NCI-H524 (cell line): ENCODE measurements at regions not wholly inside any gene's neighbourhood (a gene's known extent, or its start where the extent isn't known, plus 50 kb on each side); places are given as distances from the start of the nearest gene placed in this dataset.

Source experiments
- DNase-seq, 2 experiments: peaks; one replicate each; lab custom pipeline; 2025; lab: John Stamatoyannopoulos, UW

DNA sequence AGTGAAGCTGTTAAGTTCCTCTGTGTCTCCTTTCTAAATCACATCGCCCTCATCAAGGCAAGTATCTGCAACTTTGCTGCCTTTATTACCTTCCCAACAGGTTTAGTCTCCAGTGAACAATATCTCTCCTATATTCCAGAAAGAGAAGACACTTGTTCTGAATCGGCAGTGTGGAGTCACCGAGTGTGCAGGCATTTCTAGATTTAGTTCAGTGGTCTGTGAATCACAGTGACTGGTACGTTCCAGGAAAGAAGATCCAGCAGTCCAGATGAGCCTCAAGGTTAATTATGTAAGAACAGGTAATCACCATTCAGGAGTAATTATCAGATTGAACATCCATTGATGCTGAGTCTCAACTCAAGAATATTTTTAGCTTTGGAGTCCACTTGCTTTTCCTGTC is 497.0 kb downstream of the FOXO1 start:
- DNase-seq = no peak

DNA sequence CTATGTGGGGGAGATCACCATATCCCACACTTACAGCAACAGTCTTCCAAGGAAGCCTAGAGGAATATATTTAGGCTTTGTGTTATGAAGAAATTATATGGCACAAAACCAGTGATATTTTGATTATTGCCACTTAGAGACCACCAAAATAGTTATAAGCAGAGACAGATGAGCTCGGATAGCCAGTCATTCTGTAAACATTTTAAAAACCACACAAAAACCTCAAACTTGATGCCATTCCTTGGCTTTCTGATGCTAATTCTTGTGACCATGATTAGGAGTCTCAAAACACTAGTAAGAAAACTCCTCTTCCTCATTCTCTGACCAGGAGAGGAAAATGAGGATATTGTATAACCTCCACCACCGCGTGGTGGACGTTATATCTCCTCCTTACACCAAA is 496.4 kb downstream of the FOXO1 start:
- DNase-seq = no peak

DNA sequence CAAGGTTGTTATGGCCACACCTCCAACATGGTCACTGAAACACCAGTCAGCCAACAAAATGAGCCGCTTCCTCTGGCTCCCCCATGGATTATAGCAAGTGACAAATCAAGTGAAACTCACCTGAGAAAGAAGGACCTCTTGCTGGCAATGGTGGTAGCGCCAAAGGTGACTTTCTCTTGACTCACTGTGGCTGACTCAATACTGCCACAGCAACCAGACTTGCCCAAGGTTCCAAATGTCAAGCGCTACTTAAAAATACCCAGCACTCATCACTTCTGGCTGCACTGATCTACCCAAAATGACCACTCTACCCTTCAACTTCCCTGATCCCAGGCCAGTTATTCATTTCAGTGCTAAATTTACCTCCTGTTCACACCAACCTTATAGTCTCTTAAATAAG is 495.5 kb downstream of the FOXO1 start:
- DNase-seq = no peak

DNA sequence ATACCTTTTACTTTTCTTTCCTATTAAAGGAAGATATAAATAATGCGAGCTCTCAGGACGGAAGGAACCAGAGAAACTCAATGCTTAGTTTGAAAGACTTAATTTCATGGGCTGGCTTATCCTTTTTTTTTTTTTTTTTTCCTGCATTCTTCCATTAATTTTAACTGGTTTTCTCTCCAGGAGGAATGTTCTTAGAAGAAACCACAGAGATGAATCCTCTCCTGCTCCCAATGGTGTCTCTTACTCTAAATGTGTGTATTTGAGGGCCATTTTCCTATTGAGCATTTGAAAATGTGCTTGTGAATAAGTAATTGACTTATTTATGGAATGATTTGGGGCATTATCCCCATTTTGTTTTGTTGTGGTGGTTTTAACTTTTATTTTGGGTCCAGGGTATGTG is 494.9 kb downstream of the FOXO1 start:
- no peak for DNase-seq

DNA sequence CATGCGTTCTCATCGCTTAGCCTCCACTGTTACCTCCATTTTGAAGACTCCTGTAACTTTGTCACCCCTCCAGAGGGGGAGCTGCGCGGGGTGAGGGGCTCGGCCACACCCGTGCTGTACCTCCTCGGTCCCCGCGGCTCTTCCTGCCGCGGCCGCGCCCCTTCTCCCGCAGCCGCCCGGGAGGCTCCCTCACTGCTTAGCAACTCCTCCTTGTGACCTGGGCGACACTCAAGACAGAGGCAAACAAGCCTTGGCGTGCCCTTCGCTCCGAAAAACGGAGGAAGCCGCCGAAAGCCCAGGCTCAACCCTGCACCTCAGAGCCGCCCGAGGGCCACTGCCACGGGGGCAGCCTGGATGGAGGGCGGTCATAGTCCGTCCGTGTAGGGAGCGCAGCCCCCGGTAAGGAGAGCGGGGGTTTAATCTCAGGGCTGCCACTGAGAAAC is 494.3 kb downstream of the FOXO1 start:
- DNase-seq = no peak

DNA sequence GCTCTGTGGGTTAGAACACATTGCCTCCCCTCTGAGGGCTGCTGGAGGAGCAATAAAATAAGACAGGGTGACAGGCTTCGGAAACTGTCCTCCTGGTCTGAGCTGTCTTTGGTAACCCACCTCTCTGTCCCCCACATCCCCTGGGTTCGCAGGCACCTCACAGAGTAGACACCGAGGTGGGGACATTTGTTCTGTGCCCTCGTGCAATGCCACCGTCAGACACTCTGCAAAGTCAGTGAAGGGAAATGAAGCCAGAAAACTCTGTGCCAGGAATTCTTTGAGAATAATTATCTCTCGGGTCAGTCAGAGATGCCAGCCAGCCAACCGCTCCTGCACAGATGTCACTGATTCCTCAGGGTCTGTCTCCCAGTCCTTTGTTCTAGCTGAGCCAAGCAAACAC is 493.6 kb downstream of the FOXO1 start:
- peak in 1 of 2 experiments; percentile 31 for DNase-seq

DNA sequence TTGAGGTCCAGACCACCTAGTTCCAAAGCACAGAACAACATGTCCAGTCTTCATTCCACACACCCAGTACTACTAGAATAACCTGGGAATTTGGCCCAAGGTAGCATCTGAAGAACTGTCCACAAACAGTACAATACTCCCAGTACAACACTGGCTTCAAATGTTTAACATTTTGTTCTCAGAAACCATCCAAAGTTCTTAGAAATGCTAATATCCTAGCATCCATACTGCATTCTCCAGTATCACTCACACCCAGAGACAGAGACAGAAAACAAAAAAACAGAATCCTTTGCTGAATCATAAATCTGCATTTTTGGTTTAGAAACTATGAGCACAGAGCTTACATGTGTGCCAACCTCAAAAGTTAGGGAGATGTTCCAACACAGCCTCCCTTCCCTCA is 490.8 kb downstream of the FOXO1 start:
- no peak for DNase-seq

DNA sequence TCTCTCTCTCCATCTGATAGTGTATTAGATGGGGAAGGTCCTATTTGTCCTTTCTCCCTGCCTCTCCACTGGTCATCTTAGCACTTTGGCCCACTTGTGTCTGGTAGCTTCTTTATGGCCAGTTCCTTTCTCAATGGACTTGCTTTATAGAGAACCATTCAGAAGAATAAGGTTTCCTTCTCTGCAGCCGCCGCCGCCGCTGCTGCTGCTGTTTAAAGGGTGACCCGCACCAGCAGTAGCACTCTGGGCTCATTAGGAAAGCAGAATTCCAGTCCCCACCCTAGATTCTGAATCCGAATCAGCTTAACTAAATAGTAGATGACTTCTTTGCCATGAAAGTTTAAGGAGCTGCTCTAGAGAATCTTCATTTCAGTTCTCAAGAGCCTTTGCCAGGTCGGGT is 490.2 kb downstream of the FOXO1 start:
- no peak for DNase-seq

DNA sequence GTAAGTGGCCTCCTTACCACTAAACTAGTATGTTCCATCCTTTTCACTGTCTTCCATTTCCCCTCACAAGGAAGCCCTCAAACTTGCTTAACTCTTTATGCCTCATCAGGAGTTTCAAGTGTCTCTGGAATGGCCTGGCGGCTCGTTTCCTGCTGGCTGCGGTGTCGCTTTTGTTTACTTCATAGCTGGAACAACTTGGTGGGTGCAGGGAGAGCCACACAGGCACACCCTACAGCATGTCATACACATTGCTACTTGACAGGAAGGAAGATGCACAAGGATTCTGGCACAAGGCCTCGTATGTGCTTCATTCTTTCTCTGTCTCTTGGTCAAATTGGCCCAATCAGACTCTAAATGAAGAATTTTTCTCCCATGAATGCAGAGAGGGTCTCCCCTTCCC is 488.3 kb downstream of the FOXO1 start:
- no peak for DNase-seq

DNA sequence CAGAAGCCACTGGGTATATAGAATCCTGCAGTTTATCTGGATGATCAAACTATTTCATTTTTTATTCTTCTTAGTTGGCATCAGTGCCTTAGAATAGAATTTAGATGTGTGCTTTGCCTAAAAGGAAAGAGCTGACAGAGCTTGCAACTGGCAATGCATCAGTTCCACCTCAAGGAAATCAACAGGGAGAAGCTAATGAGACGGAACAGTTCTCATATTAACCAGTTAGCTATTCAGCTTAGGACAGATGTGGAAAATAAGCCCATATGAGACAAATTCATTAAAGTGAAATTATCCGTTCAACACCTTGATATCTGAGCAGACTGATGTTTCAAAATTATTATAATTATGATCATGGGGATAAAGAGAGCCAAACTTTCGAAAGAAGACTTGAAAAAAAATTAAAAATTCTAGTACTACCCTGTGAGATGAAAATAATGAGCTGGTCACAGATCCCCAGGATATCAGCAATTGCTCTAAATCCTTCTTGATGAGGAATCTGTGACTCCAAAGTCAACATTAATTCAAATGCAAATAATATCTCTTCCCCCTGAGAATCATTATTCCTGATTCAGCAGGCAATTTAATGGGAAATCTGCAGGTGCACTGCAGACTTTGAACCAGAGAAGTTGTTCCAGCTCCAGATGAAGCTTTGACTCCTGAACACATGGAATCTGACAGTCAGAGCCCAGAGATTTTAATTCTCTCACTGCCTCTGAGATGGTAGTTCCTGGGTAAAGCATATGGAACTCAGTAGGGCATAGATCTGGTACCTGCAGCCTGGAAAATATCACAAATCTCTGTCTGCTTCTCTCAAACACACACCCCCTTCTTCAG is 486.8 kb downstream of the FOXO1 start:
- no peak for DNase-seq

DNA sequence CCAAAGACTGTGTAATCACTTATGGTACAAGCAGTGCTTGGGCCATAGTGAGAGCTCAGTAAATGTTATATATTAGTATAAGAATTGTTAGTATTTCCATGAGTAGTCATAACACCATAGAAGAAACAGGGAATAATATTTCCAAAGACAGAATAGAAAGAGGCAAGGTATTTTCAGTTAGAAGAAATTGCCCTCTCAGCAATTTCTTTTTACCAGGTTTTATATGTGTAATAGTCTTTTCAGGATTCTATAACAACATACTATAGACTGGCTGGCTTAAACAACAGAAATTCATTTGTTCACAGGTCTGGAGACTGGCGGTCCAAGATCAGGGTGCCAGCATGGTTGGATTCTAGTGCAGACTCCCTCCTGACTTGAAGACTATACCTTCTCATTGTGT is 485.7 kb downstream of the FOXO1 start:
- no peak for DNase-seq

DNA sequence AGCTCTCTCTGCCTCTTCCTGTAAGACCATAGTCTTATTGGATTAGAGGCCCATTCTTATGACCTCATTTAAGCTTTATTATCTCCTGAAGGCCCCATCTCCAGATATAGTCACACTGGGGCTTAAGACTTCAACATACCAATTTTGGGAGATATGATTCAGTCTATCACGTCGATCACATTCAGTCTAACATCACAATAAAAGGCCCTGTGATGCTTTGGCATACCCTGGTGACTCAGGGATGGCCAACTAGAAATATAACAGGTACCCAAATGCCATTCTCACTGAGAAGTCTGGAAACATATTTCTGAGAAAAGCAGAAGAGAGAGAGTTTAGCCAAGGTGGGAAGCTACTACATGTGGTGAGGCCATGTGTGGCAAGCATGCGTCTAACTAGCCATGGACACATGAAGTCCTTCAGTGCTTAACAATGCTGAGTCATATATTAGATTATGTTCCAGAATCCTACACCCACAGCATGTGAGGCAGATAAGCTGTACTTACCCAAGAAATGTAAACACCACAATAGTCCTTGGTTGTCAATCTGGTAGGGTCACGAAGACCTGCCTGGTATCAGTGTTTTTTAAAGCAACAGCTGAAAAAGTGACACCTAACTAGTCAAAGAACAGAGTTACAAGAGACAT is 485.1 kb downstream of the FOXO1 start:
- DNase-seq = peak in 1 of 2 experiments; percentile 40

DNA sequence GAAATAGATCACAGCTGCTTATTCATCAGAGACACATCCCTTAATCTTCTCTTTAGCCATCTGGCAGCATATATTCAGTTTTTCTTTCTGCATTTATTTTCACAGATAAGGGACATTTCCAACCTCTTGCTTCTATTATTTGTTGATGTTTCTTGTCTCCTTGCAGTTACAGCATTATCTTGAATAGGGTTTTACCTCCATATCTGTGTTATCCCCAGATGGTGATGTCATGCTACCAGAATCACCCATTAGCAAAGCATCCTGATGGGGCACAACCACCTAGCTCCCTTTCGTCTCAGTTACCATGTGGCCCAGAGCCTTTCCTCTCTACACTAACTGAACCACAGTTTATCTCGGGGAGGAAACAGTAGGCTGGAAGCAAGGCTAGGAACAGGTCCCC is 483.9 kb downstream of the FOXO1 start:
- DNase-seq = peak in 1 of 2 experiments; percentile 32

DNA sequence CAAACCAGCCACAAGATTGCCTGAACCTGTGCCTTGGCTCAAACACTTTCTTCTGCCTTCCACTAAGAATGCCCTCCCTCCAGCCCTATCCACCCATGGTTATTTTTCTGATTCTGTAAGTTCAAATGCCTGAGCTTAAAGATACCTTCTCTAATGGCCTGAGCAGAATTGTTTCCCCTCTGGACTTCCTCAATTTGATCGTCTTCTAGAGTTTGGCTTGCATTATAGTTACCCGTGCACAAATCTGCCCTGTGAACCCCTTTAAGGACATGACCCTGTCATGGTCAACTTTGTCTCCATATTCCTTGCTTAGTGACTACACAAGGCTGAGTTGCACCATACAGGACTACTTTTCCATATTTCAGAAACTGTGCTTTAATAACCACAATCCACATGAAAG is 481.0 kb downstream of the FOXO1 start:
- DNase-seq = no peak

DNA sequence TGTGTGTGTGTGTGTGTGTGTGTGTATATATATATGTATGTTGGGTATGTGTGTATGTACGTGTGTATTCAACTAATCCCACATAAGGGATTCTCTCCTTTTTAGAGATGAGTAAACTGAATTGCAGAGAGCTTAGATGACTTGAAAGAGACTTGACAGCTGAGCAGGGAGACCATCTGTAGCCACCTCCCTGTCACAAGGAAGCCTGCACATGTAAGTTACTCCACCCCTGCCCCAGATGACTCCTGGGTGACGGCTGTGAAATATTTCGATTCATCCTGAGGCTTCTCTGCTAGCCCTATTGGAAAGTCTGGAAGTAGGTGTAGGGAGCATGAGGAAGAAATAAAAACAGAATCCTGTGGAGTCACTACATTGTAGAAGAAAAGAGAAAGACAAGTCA is 480.4 kb downstream of the FOXO1 start:
- peak in 1 of 2 experiments; percentile 66 for DNase-seq

DNA sequence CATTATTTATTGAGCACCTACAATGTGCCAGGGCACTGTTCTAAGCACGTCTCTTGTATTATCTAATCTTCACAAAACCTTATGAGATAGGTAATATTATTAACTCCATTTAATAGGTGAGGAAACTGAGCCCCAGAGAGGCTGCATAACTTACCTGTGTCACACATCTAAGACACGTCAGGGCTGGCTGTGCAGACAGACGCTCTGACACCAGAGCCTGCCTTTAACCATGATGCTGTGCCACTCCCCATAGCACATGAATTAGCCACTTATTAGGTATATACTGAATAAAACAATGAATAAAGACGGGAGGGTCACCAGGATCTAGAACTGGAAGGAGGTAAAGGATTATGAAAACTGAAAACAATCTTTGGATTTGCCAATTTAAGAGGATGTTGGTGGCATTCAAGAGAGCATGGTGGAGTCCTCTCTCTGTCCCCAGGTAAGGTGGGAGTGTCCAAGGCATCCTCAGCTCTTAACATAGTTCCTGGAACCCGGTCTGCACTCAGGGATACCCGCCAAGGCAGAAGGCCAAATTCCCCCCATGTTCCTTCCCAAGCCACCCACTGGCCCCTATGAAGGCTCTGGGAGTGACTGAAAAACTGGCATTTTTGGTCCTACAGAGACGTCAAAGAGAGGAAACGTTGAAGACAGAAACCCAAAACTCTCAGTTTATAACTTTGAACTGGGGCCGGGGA is 479.7 kb downstream of the FOXO1 start:
- DNase-seq = no peak

DNA sequence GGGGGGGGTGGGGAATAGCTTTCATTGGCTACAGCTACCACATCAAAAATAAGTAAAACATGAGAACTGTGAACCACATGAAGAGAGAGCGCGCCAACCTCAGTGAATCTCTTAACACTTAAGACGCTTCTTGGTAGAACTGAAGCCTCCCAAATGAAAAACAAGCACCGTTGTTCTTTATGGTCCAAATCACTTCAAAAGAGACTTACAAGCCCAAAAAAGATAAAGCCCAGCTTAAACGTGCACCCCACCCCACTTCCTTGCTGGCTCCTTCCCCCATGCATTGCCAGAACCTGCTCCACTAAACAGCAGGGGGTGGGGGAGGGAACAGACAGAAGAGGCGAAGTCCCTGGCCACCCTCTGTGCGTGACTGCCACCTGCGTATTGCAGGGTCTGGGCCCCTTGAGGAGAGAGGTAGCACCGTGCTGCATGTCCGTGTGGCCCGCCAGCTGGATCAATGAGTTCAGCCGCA is 479.1 kb downstream of the FOXO1 start:
- no peak for DNase-seq

DNA sequence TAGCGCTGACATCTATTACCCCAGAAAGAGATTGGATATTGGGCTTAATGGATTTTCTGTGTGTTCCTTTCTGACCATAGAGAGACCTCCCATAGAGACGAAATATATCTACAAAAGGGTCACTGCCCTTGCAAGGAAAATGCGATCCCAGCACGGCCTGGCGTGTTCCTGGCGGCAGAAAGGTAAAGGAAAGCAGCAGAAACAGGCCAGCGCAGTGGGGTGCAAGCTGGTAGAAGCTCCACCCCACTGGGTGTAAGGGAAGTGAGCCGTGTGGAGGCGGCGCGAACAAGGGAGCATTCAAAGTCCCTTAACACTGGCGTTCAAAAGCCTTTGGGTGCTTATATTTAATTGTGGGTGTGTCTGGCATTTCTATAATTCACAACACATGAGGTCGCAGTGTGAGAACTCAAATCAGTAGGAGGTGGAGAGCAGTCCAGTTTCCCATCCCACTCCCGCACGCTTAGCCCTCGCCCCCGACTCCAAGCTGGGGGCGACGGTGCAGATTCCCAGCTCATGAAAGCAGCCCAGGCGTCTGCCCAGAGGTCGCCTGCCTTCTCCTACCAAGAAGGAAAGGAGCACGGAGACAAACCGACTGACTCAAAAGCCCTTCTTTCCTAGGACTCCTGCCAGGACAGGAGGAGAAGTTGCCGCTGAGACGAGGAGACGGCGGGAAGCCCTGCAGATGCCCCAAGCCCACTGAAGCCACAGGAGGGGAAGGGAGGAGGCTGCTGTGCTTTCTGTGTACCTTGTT is 478.4 kb downstream of the FOXO1 start:
- DNase-seq = no peak

DNA sequence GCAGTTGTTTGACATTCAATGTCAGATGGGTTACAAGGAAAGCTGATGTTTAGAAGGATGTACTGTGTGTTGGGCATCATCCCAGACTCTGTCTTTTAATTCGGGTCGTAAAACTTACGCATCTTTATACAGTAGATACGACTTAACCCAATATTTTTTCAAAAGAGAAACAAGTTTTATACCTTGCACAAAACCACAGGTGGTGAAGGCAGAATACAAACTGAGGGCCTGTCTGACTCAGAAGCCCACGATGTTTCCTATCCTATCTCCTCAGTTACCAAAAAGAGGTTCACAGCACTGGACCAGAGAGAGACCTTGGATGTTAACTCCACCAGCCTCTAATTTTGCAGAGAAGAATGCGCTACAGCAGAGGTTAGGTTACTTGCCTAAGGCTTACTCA is 477.0 kb downstream of the FOXO1 start:
- no peak for DNase-seq

DNA sequence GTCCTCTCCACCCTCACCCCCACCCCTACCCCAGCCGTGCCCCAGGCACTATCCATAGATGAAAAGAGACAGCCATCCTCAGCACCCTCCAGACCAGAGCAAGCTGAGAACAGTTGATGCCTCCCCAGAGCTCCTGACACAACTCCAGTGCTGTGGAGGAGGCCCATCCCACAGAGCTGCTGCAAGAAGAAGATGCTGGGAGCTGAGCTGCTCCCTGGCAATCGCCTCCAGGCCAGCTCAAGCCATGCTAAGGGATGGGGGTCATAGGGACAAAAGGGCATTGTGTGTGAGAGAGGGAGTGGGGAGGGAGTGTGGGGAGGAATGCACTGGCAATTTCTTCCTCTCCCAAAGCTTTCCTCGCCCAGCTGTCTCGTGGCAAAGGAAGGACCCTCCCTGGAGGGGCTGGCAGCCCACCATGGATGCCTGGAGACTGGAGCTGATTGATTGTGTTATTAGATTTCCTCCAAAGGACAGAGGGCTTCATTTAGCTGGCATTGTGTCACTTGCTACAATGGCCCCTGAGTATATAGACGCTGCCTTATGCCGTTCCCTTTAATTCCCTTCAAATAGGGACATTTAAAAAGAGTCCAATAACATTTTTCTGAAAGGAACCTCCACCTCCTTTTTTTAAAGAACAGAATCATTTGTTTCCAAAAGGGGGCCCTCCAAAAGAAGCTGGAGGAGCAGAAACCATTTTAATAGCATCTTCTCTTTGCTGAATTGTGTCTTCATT is 476.4 kb downstream of the FOXO1 start:
- DNase-seq = no peak

DNA sequence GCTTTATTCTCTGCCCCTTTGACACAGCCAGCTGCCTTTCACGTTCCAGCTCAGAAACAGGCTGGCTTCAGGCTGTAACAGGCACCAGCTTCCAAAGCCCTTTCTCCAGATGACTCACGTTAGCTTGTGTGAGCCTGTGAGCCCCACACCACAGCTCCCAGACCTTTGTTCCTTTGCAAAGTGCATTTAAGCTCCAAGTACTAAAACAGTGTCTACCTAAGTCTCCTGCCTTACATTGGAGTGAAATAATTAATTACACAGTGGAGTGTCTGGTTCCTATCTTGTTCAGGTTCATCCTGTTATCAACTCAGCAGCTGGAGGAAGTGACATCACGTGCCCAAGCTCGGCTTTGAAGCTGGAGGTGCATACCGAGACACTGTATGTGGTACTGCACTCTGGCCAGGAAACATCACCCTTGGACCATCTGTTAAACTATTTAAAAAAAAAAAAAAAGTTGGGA is 475.8 kb downstream of the FOXO1 start:
- DNase-seq = peak; percentile 25 to 71
